Karpas-422 (cell line): ENCODE measurements at regions not wholly inside any gene's neighbourhood (a gene's known extent, or its start where the extent isn't known, plus 50 kb on each side); places are given as distances from the start of the nearest gene placed in this dataset.

Experiments
- DNase-seq: peaks from one replicate; pipeline ENCODE4 v3.0.0-alpha.2; 2015
- H2AFZ ChIP-seq: fragments of 200-600 bp; sonication (generic); 2 replicates; pipeline ENCODE4 v1.6.1; 2014; ENCODE audit warnings: antibody characterized with exemption, low read length, mixed read lengths
- H3K27ac ChIP-seq: fragments of 200-600 bp; sonication (generic); 2 replicates; pipeline ENCODE4 v1.5.1; 2014; ENCODE audit warnings: mild to moderate bottlenecking, low read length, moderate library complexity
- H3K27me3 ChIP-seq: fragments of 200-600 bp; sonication (generic); 2 replicates; pipeline ENCODE4 v1.6.1; 2014; ENCODE audit warnings: low read length, mixed read lengths
- H3K36me3 ChIP-seq: fragments of 200-600 bp; sonication (generic); 2 replicates; pipeline ENCODE4 v1.6.1; 2014; ENCODE audit warnings: low read length, mixed read lengths; ENCODE audit not compliant: insufficient read depth
- H3K4me1 ChIP-seq: fragments of 200-600 bp; sonication (generic); 2 replicates; pipeline ENCODE4 v1.6.1; 2014; ENCODE audit warnings: mild to moderate bottlenecking, low read length, mixed read lengths
- H3K4me2 ChIP-seq: fragments of 200-600 bp; sonication (generic); 2 replicates; pipeline ENCODE4 v1.6.1; 2014; ENCODE audit warnings: low read length, low read depth, mild to moderate bottlenecking; ENCODE audit not compliant: poor library complexity, severe bottlenecking
- H3K4me3 ChIP-seq: fragments of 200-600 bp; sonication (generic); 2 replicates; pipeline ENCODE4 v1.5.1; 2014; ENCODE audit warnings: mild to moderate bottlenecking, antibody characterized with exemption, low read length, mixed read lengths
- H3K79me2 ChIP-seq: fragments of 200-600 bp; sonication (generic); 2 replicates; pipeline ENCODE4 v1.6.1; 2014; ENCODE audit warnings: mild to moderate bottlenecking, low read length, mixed read lengths
- H3K9ac ChIP-seq: fragments of 200-600 bp; sonication (generic); 2 replicates; pipeline ENCODE4 v1.6.0; 2014; ENCODE audit warnings: low read length
- H3K9me2 ChIP-seq: fragments of 200-600 bp; sonication (generic), shearing (Covaris generic); replicated peaks from 2 replicates; pipeline ENCODE4 v1.6.0; 2014; ENCODE audit warnings: mild to moderate bottlenecking, low read length, moderate library complexity; ENCODE audit not compliant: insufficient read depth
- H3K9me3 ChIP-seq: fragments of 300-700, 200-600 bp; sonication (generic); 2 replicates; pipeline ENCODE4 v1.6.1; 2014; ENCODE audit warnings: low read length, mixed read lengths
- H4K20me1 ChIP-seq: fragments of 200-600 bp; sonication (generic); 2 replicates; pipeline ENCODE4 v1.6.1; 2014; ENCODE audit warnings: mild to moderate bottlenecking, antibody characterized with exemption, low read length, low read depth; ENCODE audit not compliant: insufficient read depth

DNA sequence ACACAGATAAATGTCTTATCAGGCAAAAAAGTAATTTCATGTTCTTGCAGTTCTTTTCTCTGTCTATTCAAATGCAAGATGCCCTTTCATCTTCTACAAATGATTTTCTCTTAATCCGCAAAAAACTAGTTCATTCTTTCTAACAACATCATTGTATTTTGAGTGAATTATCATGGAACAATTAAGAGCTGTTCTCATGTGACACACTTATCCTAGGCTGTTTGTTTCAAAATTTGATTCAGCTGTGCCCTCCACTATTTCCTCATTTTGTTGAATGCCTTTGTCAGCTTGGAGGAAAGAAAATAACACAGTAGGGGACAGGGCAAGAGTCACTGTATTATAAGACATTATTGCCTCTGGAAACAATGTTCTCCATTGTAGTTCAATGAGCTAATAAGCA lies 396.9 kb downstream of the KCTD12 start:
- Histone ChIP-seq H3K27me3 (no peaks in the 10 kb centered on the region), H3K79me2 (no peaks in the 10 kb centered on the region), H3K9me3 (no peaks in the 10 kb centered on the region), H3K27ac (no peak overlapping the region), H3K4me3 (no peak overlapping the region), H2AFZ (no peak overlapping the region), H3K36me3 (no peaks in the 10 kb centered on the region), H3K9ac (no peak overlapping the region), H3K4me2 (no peak overlapping the region), H4K20me1 (no peaks in the 10 kb centered on the region), H3K4me1 (no peaks in the 10 kb centered on the region), H3K9me2 (no peaks in the 10 kb centered on the region)
- no peak for DNase-seq

DNA sequence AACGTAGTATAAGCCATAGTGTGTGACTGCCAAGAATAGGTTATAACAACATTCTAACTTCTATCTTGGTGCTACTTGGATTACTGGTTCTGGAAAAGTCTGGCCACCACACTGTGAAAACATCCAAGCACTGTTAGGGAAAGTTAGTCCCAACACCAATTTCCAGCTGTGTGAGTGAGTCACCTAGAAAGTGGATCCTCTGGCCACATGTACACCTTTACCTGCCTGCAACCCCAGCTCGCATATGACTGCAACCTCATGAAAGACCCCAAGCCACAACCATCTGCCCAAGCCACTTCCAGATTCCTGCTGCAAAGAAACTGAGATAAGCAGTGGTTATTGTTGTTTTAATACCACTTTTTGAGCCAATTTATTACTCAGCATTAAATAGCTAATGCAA lies 404.5 kb downstream of the KCTD12 start:
- no peak overlapping the region for H3K9ac ChIP-seq
- H3K36me3 ChIP-seq: no peaks in the 10 kb centered on the region
- H3K9me3 ChIP-seq: no peaks in the 10 kb centered on the region
- no peaks in the 10 kb centered on the region for H3K4me1 ChIP-seq
- H4K20me1 ChIP-seq: no peaks in the 10 kb centered on the region
- 0 out of 2 replicates have a peak, but pooled peaks cover 2% of the 10 kb centered on the region for H3K27me3 ChIP-seq
- H2AFZ ChIP-seq: no peak overlapping the region
- no peak overlapping the region for H3K4me2 ChIP-seq
- no peak overlapping the region for H3K4me3 ChIP-seq
- no peaks in the 10 kb centered on the region for H3K79me2 ChIP-seq
- H3K9me2 ChIP-seq: no peaks in the 10 kb centered on the region
- DNase-seq: no peak
- H3K27ac ChIP-seq: no peak overlapping the region

DNA sequence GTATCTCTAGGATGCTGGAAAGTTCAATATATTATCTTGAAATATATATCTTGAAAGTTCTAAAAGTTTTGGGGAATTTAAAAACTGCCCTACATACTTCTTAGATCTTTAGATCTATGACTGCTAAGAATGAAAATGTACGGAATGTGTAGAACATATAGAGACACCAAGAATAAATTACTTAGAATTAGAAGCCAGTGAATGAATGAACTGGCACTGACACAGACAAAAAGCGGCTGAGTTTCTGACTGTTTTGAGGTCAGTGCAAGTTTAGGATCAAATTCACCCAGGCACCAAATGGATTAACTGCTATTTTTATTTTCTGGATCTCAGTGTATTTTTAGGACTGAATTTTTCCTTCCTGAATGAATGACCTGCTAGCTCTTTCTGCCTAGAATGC lies 411.2 kb downstream of the KCTD12 start:
- H3K9me2 ChIP-seq: no peaks in the 10 kb centered on the region
- H3K4me3 ChIP-seq: no peak overlapping the region
- H4K20me1 ChIP-seq: no peaks in the 10 kb centered on the region
- no peak for DNase-seq
- H3K9me3 ChIP-seq: no peaks in the 10 kb centered on the region
- no peak overlapping the region for H3K4me2 ChIP-seq
- H3K4me1 ChIP-seq: no peaks in the 10 kb centered on the region
- H3K27me3 ChIP-seq: no peaks in the 10 kb centered on the region
- H2AFZ ChIP-seq: no peak overlapping the region
- no peak overlapping the region for H3K27ac ChIP-seq
- H3K36me3 ChIP-seq: no peaks in the 10 kb centered on the region
- no peaks in the 10 kb centered on the region for H3K79me2 ChIP-seq
- H3K9ac ChIP-seq: no peak overlapping the region

DNA sequence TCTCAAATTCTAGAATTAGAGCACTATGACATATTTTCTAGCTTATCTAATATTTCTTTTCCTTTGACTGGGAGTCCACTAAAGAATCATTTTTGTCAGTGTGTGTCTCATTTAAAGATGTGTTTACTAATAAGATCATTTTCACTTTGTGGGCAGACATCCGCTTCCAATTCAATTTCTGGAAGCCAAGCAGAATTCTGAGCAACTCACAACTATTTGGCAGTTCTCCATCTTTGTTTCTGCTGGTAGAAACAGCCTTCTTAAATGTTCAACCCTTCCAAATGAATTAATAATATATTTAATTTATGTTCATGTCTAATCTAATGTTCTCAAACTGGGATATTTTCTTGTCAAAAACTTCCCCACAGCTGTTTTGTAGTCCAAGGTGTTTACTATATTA lies 411.8 kb downstream of the KCTD12 start:
- H3K4me1 ChIP-seq: no peaks in the 10 kb centered on the region

DNA sequence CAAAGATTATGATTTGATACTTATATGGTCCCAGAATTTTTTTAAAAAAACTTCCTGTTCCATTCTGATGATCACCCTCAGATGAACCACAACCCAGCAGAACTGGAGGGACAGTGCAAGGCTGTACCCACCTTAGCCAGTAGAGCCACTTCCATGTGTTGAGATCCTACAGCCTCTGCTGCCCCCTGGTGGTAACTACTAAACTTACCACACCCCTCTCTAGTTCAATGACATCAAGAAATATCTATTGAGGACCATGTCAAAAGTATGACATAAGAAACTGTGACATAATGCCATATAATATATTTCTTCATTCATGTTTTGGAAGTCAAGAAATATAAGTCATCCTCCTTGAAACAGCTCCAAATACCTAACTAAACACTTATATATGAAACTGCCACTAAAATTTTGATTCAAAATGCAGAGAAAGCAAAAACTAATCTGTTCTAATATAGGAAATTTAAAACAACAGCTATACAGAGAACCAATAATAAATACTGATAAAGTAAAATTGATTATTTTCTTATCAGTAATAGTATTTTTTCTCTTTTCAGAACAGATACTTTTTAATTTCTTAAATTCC lies 412.6 kb downstream of the KCTD12 start:
- H3K9me2 ChIP-seq: no peaks in the 10 kb centered on the region

More for the DNA sequence above, 411.8 kb downstream of the KCTD12 start:
- no peaks in the 10 kb centered on the region for H3K27me3 ChIP-seq
- no peaks in the 10 kb centered on the region for H3K9me3 ChIP-seq
- no peak overlapping the region for H3K4me3 ChIP-seq
- no peak overlapping the region for H3K9ac ChIP-seq
- no peak for DNase-seq
- H4K20me1 ChIP-seq: no peaks in the 10 kb centered on the region
- no peak overlapping the region for H3K4me2 ChIP-seq
- no peak overlapping the region for H2AFZ ChIP-seq
- no peak overlapping the region for H3K27ac ChIP-seq
- H3K9me2 ChIP-seq: no peaks in the 10 kb centered on the region
- H3K79me2 ChIP-seq: no peaks in the 10 kb centered on the region
- no peaks in the 10 kb centered on the region for H3K36me3 ChIP-seq

DNA sequence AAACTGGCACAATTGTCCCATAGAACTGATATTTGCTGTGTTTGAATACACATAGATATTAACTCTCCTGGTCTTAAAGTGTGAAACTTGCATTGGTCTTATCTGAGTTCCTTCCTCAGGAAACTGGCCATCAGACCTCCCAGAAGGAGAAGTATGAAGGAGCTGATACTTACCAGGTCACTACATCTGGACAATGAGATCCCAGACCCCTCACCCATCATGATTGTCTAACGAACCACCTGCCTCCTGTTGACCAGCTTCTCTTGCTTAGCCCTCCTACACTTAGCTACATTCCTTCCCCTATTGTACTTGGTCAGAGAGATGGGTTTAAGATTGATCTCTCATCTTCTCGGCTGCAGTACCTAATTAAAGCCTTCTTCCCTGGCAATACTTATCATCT lies 413.3 kb downstream of the KCTD12 start:
- Histone ChIP-seq H3K4me3 (no peak overlapping the region), H3K9me2 (no peaks in the 10 kb centered on the region), H3K9me3 (no peaks in the 10 kb centered on the region), H3K36me3 (no peaks in the 10 kb centered on the region), H3K4me2 (no peak overlapping the region), H3K9ac (no peak overlapping the region), H3K27ac (no peak overlapping the region), H3K4me1 (no peaks in the 10 kb centered on the region), H3K79me2 (no peaks in the 10 kb centered on the region), H4K20me1 (no peaks in the 10 kb centered on the region), H3K27me3 (no peaks in the 10 kb centered on the region), H2AFZ (no peak overlapping the region)
- no peak for DNase-seq

More for the DNA sequence above, 412.6 kb downstream of the KCTD12 start:
- no peak overlapping the region for H2AFZ ChIP-seq
- no peaks in the 10 kb centered on the region for H3K4me1 ChIP-seq
- no peaks in the 10 kb centered on the region for H3K79me2 ChIP-seq
- H3K9ac ChIP-seq: no peak overlapping the region
- H4K20me1 ChIP-seq: no peaks in the 10 kb centered on the region
- DNase-seq: peak; percentile 93
- no peaks in the 10 kb centered on the region for H3K9me3 ChIP-seq
- no peaks in the 10 kb centered on the region for H3K36me3 ChIP-seq
- no peak overlapping the region for H3K27ac ChIP-seq
- no peaks in the 10 kb centered on the region for H3K27me3 ChIP-seq
- no peak overlapping the region for H3K4me2 ChIP-seq
- H3K4me3 ChIP-seq: no peak overlapping the region

DNA sequence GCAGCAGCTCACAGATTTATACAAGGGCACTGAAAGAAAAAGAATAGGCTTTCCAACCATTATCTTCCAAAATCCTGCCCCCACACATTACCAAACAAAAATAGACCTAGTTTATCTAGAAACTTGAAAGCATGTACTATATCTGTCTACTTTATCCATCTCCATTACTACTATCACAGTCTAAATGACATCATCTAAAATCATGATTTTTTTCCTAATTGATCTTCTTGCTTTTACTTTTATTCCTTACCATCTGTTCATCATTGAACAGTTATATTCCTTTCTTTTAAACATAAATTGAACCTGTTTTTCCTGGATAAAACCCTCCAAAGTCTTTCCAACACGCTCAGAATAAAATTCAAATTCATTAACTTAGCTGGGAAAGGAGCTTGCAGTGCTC lies 414.7 kb downstream of the KCTD12 start:
- Histone ChIP-seq H3K4me3 (no peak overlapping the region), H3K36me3 (no peaks in the 10 kb centered on the region), H4K20me1 (no peaks in the 10 kb centered on the region), H3K9me3 (no peaks in the 10 kb centered on the region), H3K4me1 (no peaks in the 10 kb centered on the region), H3K9me2 (no peaks in the 10 kb centered on the region), H3K27me3 (no peaks in the 10 kb centered on the region), H2AFZ (no peak overlapping the region), H3K79me2 (no peaks in the 10 kb centered on the region), H3K9ac (no peak overlapping the region), H3K4me2 (no peak overlapping the region), H3K27ac (no peak overlapping the region)
- no peak for DNase-seq

DNA sequence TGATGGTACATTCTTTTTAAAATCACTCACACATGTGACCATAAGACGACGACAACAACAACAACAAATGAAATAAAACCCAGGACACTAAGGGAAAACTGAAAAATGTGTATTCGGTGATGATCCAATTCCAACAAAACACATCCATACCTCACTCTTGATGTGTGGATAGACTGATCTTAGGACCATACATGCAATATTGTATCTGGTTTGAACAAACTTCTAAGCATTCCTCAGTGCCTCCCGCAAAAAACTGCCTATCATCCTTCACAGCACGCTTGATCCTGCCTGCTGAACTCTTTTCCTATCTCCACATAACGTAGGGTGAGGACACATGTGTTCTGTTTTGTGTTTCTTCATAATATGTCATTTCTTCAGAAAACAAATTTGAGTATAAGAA lies 415.2 kb downstream of the KCTD12 start:
- Histone ChIP-seq H3K79me2 (no peaks in the 10 kb centered on the region), H3K27me3 (no peaks in the 10 kb centered on the region), H2AFZ (no peak overlapping the region), H3K4me2 (no peak overlapping the region), H4K20me1 (no peaks in the 10 kb centered on the region), H3K9ac (no peak overlapping the region), H3K4me3 (no peak overlapping the region), H3K36me3 (no peaks in the 10 kb centered on the region), H3K27ac (no peak overlapping the region), H3K4me1 (no peaks in the 10 kb centered on the region), H3K9me2 (no peaks in the 10 kb centered on the region), H3K9me3 (no peaks in the 10 kb centered on the region)
- DNase-seq: no peak

DNA sequence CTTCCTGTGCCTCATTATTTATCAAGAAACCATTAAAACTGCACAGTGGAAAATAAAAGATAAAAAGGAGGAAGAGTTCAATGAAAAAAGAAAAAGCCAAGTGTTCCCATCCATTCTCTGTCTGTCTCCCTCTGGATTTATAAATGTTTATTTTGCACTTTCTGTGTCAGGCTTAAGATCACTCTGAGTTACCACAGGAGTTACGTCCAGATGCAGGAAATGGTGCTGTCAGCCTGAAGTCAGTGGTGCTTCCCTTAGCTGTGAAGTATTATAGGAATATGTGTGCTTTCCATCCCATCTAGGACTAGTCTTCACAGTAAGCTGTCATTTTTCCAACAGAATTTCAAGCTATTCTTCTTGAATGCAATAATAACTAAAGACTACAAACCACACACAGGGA lies 420.2 kb downstream of the KCTD12 start:
- H3K4me2 ChIP-seq: no peak overlapping the region
- no peaks in the 10 kb centered on the region for H3K9me2 ChIP-seq
- no peaks in the 10 kb centered on the region for H4K20me1 ChIP-seq
- H3K4me1 ChIP-seq: no peaks in the 10 kb centered on the region
- no peak overlapping the region for H3K4me3 ChIP-seq
- no peaks in the 10 kb centered on the region for H3K9me3 ChIP-seq
- H3K36me3 ChIP-seq: no peaks in the 10 kb centered on the region
- DNase-seq: no peak
- no peak overlapping the region for H2AFZ ChIP-seq
- no peak overlapping the region for H3K9ac ChIP-seq
- H3K27ac ChIP-seq: no peak overlapping the region
- no peaks in the 10 kb centered on the region for H3K27me3 ChIP-seq
- H3K79me2 ChIP-seq: no peaks in the 10 kb centered on the region
